Body of pancreas (tissue), 4 donors: ENCODE measurements at regions not wholly inside any gene's neighbourhood (a gene's known extent, or its start where the extent isn't known, plus 50 kb on each side); places are given as distances from the start of the nearest gene placed in this dataset.

Experiments
- ATAC-seq: fragments of 150-250 bp; one replicate; pipeline ENCODE4 v1.9.1; 2016
- DNase-seq, 4 donors: peaks; one replicate each; pipeline ENCODE4 v3.0.0-alpha.2; 2019
- H3K27ac ChIP-seq, 4 donors: fragments of 200-600 bp; sonication (generic); 1 replicate in 3 of 4; 2 replicates in 1 of 4; pipeline versions ENCODE4 v1.5.1 to v1.6.1; 2016 to 2019; ENCODE audit warnings: mild to moderate bottlenecking in 1 of 4, mixed read lengths in 1 of 4, moderate library complexity in 1 of 4
- H3K27me3 ChIP-seq, 2 donors: fragments of 200-600 bp; sonication (generic); one replicate each; pipeline ENCODE4 v1.6.0; 2016; ENCODE audit warnings: mild to moderate bottlenecking in 1 of 2
- H3K36me3 ChIP-seq, 2 donors: fragments of 200-600 bp; sonication (generic); replicated peaks in 1 of 2; 2 replicates each; pipeline ENCODE4 v1.5.1; 2016; ENCODE audit warnings: low read depth in 2 of 2; ENCODE audit not compliant: insufficient read depth in 1 of 2
- H3K4me1 ChIP-seq: fragments of 200-600 bp; sonication (generic); one replicate; pipeline ENCODE4 v1.6.0; 2016
- H3K4me3 ChIP-seq, 2 donors: fragments of 200-600 bp; sonication (generic); 1 replicate in 1 of 2; 2 replicates in 1 of 2; pipeline ENCODE4 v1.5.1; 2016 to 2019
- H3K9me3 ChIP-seq, 3 donors: fragments of 200-600 bp; sonication (generic); 1 replicate in 2 of 3; 2 replicates in 1 of 3; pipeline ENCODE4 v1.5.1; 2016
- POLR2A ChIP-seq, 3 donors: fragments of 450-650 bp; IDR thresholded peaks; one replicate each; pipeline ENCODE4 v1.6.1; 2016; ENCODE audit warnings: antibody characterized with exemption in 3 of 3, mild to moderate bottlenecking in 2 of 3
- WGBS, 2 donors: methylation state at CpG; one replicate each; pipeline ENCODE4 v1.1.5; 2017; 5-methylcytosine and 5-hydroxymethylcytosine counted together
- intact Hi-C: fragments of 100-400 bp; cut with DNase I; formaldehyde crosslinking; loops from one replicate; pipeline ENCODE4 v1.15.1; 2023
- TF ChIP-seq, protein P1 (sequence below), 7 experiments: fragments of 450-650 bp in 4 of 7; fragments of 200-600 bp in 3 of 7; sonication (generic) in 3 of 7; IDR thresholded peaks; one replicate each; pipeline ENCODE4 v1.5.1; 2016 to 2019; ENCODE audit warnings: antibody characterized with exemption in 7 of 7

- ATAC-seq (no peak), DNase-seq (no peak)
- Histone ChIP-seq H3K9me3 (no peaks in the 10 kb centered on the region), H3K4me1 (peaks cover 11% of the 10 kb centered on the region), H3K4me3 (no peak overlapping the region), H3K27ac (no peak overlapping the region), H3K27me3 (no peaks in the 10 kb centered on the region), H3K36me3 (no peaks in the 10 kb centered on the region)
- no peak for TF ChIP-seq POLR2A (IDR thresholded peaks at IDR 0.05)
- TF ChIP-seq, protein P1, sequence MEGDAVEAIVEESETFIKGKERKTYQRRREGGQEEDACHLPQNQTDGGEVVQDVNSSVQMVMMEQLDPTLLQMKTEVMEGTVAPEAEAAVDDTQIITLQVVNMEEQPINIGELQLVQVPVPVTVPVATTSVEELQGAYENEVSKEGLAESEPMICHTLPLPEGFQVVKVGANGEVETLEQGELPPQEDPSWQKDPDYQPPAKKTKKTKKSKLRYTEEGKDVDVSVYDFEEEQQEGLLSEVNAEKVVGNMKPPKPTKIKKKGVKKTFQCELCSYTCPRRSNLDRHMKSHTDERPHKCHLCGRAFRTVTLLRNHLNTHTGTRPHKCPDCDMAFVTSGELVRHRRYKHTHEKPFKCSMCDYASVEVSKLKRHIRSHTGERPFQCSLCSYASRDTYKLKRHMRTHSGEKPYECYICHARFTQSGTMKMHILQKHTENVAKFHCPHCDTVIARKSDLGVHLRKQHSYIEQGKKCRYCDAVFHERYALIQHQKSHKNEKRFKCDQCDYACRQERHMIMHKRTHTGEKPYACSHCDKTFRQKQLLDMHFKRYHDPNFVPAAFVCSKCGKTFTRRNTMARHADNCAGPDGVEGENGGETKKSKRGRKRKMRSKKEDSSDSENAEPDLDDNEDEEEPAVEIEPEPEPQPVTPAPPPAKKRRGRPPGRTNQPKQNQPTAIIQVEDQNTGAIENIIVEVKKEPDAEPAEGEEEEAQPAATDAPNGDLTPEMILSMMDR (IDR thresholded peaks at IDR 0.05), result no peak
- intact Hi-C loops, result no loop called here
- 41 to 59% methylated on average over 4 of the region's 4 CpGs for WGBS, 2 donors
Observed at GRCh38 chr5:96602776-96603175, 59.4 kb upstream of the CAST start.

GRCh38 chr5:96605144-96605837 is 56.9 kb upstream of the CAST start:
- Histone ChIP-seq H3K36me3 (no peaks in the 10 kb centered on the region), H3K4me1 (peaks cover 11% of the 10 kb centered on the region), H3K27ac (no peak overlapping the region), H3K27me3 (no peaks in the 10 kb centered on the region), H3K4me3 (no peak overlapping the region), H3K9me3 (no peaks in the 10 kb centered on the region)
- intact Hi-C loops, result no loop called here
- no peak for DNase-seq
- WGBS, 2 donors, result 40 to 58% methylated on average over 1 of the region's 1 CpG
- ATAC-seq, result no peak
- TF ChIP-seq, protein P1 (IDR thresholded peaks at IDR 0.05), result no peak
- TF ChIP-seq POLR2A (IDR thresholded peaks at IDR 0.05), result no peak

- Histone ChIP-seq H3K4me1 (peaks cover 3% of the 10 kb centered on the region), H3K36me3 (no peaks in the 10 kb centered on the region), H3K27me3 (no peaks in the 10 kb centered on the region), H3K9me3 (no peaks in the 10 kb centered on the region), H3K27ac (no peak overlapping the region), H3K4me3 (no peak overlapping the region)
- no peak for TF ChIP-seq POLR2A (IDR thresholded peaks at IDR 0.05)
- TF ChIP-seq, protein P1 (IDR thresholded peaks at IDR 0.05), result no peak
- intact Hi-C loops, result no loop called here
- DNase-seq (no peak), ATAC-seq (no peak)
- WGBS, 2 donors, result 0 to 97% methylated on average over 1 of the region's 1 CpG
Observed at GRCh38 chr5:96609369-96609768, 52.8 kb upstream of the CAST start.

DNA sequence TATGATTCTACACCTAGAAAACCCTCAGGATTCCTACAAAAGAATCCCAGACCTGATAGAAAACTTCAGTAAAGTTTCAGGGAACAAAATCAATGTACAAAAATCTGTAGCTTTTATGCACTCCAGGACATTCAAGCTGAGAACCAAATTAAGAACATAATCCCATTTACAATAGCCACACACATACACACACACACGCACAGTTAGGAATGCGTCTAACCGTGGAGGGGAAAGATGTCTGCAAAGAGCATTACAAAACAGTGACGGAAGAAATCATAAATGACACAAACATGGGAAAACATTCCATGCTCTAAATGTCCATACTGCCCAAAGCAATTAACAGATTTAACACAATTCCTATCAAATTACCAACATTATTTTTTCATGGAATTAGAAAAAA is 51.4 kb upstream of the CAST start:
- 92 to 93% methylated on average over 4 of the region's 4 CpGs for WGBS, 2 donors
- no peak overlapping the region for H3K27ac ChIP-seq
- H3K36me3 ChIP-seq, result no peaks in the 10 kb centered on the region
- DNase-seq (no peak), ATAC-seq (no peak)
- no peaks in the 10 kb centered on the region for H3K27me3 ChIP-seq
- TF ChIP-seq, protein P1 (IDR thresholded peaks at IDR 0.05), result no peak
- TF ChIP-seq POLR2A (IDR thresholded peaks at IDR 0.05), result no peak
- intact Hi-C loops, result loop anchor here (10.0 kb wide), 1 partner anchor 74 kb away; no protein-coding TSS in a partner anchor
- H3K4me3 ChIP-seq, result no peak overlapping the region
- peaks cover 6% of the 10 kb centered on the region for H3K4me1 ChIP-seq
- H3K9me3 ChIP-seq, result no peaks in the 10 kb centered on the region

DNA sequence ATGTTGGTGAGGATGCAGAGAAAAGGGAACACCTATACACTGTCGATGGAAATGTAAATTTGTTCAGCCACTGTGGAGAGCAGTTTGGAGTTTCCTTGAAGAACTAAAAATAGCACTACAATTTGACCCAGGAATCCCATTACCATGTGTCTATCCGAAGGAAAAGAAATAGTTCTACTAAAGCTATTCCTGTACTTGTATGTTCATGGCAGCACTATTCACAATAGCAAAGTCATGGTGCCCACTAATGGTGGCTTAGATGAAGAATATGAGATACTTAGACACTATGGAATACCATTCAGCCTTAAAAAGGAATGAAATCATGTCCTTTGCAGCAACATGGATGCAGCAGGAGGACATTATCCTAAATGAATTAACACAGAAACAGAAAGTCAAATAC is 50.2 kb upstream of the CAST start:
- H3K9me3 ChIP-seq, result no peaks in the 10 kb centered on the region
- WGBS, 2 donors, result 21 to 50% methylated on average over 2 of the region's 2 CpGs
- H3K4me1 ChIP-seq, result peaks cover 6% of the 10 kb centered on the region
- TF ChIP-seq POLR2A (IDR thresholded peaks at IDR 0.05), result no peak
- TF ChIP-seq, protein P1 (IDR thresholded peaks at IDR 0.05), result no peak
- H3K27ac ChIP-seq, result no peak overlapping the region
- H3K36me3 ChIP-seq, result no peaks in the 10 kb centered on the region
- no peak overlapping the region for H3K4me3 ChIP-seq
- no peak for DNase-seq
- intact Hi-C loops, result loop anchor here (10.0 kb wide), 1 partner anchor 73 kb away; no protein-coding TSS in a partner anchor
- ATAC-seq, result no peak
- H3K27me3 ChIP-seq, result no peaks in the 10 kb centered on the region
